CD4-positive, alpha-beta T cell treated with Interleukin-1 beta for 1 hour (primary cell): ENCODE measurements at regions not wholly inside any gene's neighbourhood (a gene's known extent, or its start where the extent isn't known, plus 50 kb on each side); places are given as distances from the start of the nearest gene placed in this dataset.
"Not testable (repeated sequence)": the region's sequence is repeated elsewhere in the genome, so short reads cannot be mapped to it uniquely, and the experiment has no call there.

Experiments
- DNase-seq, 2 donors: peaks; one replicate each; pipeline ENCODE4 v3.0.0-alpha.2; 2020 to 2022

- no peak for DNase-seq
Measured at GRCh38 chrX:121172703-121173102, 125.3 kb downstream of the GLUD2 start.

- DNase-seq: no peak
Measured at GRCh38 chrX:121179972-121180371, 132.6 kb downstream of the GLUD2 start.

DNA sequence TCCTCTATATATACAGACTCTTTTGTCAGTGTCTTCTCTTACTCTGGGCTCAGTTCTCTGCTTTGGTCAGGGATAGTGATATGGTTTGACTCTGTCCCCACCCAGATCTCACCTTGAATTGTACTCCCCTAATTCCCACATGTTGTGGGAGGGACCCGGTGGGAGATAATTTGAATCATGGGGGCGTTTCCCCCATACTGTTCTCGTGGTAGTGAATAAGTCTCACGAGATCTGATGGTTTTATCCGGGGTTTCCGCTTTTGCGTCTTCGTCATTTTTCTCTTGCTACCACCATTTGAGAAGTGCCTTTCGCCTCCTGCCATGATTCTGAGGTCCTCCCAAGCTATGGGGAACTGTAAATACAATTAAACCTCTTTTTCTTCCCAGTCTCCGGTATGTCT, 144.4 kb downstream of the GLUD2 start:
- no peak for DNase-seq

- DNase-seq: no peak
Measured at GRCh38 chrX:121195719-121196118, 148.3 kb downstream of the GLUD2 start.

- not testable (repeated sequence) for DNase-seq
Measured at GRCh38 chrX:121196872-121197444, 149.5 kb downstream of the GLUD2 start.

GRCh38 chrX:121208563-121208962, 161.2 kb downstream of the GLUD2 start:
- no peak for DNase-seq

GRCh38 chrX:121216641-121217374, 169.4 kb downstream of the GLUD2 start:
- DNase-seq: no peak

- no peak for DNase-seq
Measured at GRCh38 chrX:121221322-121221977, 174.0 kb downstream of the GLUD2 start.

DNA sequence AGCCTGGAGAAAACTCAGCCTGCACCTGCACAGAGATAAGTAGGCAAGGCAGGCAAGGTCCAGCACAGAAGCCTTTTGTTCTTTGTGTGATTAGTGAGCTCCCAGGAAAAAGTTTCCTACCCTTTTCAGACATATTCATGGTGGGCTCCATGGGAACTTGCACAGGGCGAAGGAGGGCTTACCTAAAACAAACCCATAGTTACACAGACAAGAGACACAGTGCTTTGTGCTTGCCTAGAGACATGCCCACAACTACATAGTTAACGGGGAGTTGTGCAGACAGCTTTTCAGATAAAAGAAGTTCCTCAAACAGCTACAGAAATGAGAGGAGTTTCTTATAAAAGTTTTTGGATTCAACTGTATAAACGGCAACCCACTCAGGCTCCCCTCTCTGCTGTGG, 180.5 kb downstream of the GLUD2 start:
- no peak for DNase-seq

- no peak for DNase-seq
Measured at GRCh38 chrX:121231566-121232358, 184.4 kb downstream of the GLUD2 start.

- DNase-seq: no peak
Measured at GRCh38 chrX:121236040-121236439, 188.6 kb downstream of the GLUD2 start.

DNA sequence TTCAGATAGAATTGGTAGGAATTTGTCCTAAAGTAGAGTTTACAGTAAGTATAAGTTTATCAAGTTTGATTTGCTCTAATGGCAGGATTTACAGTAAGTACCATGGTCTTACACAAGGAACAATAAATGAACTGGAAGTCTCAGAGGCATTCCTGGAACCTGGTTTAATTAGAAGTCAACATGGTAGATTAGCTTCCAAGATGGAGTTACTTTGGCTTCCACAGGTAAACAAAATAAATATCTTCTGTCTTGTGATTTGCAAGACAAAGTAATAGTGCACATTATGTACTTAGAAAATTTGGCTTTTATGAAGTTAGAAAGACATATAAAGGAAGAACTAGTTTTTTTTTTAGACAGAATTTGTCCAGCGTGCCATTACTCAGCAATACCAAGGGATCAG, 190.7 kb downstream of the GLUD2 start:
- no peak for DNase-seq

GRCh38 chrX:121244511-121244910, 197.1 kb downstream of the GLUD2 start:
- no peak for DNase-seq

DNA sequence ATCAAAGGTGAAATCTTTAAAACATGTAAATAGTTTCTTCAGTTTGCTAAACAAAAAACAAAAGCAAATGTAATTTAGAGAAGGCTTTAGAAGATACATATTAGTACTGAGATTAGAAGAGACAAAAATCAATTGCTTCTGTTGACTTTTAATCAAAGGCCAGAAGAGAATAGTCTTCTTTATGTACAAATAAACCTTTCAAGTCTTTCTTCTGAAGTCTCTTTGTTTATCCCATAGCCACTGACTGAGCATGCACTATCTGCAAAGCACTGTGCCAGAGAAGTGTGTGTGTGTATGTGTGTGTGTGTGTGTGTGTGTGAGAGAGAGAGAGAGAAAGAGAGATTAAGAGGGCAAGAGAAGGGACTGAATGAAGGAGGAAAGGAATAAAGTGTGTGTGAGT, 198.4 kb downstream of the GLUD2 start:
- DNase-seq: no peak

GRCh38 chrX:121254336-121254735, 206.9 kb downstream of the GLUD2 start:
- no peak for DNase-seq

DNA sequence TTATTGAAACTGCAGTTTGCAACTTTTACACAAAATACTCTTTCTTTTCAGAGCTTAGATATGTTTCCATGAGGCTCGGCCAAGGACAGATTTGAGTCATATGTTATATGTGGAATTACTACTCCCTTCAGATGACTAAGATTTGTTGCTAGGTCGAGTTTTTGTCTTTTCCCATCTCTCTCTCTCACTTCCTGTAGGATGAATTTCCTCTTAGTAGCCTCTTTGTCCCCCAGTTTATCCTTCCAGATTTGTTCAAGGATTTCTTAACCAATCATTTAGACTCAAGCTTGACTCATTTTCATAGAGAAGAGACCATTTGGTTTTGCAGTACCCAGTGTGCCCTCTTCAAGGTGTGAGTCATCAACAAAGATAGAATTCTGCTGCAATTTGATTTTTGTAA, 209.2 kb downstream of the GLUD2 start:
- DNase-seq: no peak

GRCh38 chrX:121258545-121258944, 211.1 kb downstream of the GLUD2 start:
- no peak for DNase-seq

- no peak for DNase-seq
Measured at GRCh38 chrX:121259170-121259569, 211.8 kb downstream of the GLUD2 start.

GRCh38 chrX:121260596-121261240, 213.3 kb downstream of the GLUD2 start:
- no peak for DNase-seq

- no peak for DNase-seq
Measured at GRCh38 chrX:121283921-121284320, 236.5 kb downstream of the GLUD2 start.

DNA sequence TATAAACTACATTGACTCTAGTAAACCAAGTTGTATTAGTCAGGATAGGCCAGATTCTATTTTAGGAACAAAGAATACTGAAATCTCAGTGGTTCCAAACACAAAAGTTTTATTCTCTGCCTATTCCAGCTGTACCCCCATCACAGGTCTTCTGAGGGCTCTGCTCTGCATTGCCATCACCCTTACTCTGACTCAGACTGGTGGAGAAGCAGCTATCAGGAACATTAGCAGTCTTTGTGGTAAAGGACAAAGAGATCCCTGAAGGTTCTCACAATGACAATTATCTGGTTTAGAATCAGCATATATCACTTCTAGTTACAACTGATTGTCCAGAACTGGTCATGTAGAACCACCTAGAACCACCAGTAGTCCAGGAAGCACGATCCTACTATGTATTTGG, 251.1 kb downstream of the GLUD2 start:
- DNase-seq: no peak

DNA sequence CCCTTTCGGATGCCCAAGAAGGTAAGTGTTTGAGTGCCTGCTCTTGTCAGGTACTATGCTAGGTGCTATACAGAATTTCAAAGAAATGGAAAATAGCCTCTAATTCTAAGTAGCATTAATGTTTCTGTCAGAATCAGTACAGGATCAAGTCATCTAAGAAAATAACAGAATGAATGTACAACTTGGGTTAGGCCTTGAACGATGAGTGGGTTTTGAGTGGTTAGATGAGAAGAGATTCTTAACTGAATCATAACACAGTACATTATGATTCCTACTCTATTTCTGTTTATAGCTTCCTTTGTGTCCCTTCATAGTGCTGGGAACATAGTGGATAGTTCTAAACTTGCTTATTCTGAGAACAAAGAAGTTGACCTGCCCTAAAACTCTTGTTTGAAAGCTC, 253.9 kb downstream of the GLUD2 start:
- DNase-seq: no peak

- DNase-seq: no peak
Measured at GRCh38 chrX:121301822-121302221, 254.4 kb downstream of the GLUD2 start.
